Spinal cord (tissue), 9 donors: ENCODE measurements at regions not wholly inside any gene's neighbourhood (a gene's known extent, or its start where the extent isn't known, plus 50 kb on each side); places are given as distances from the start of the nearest gene placed in this dataset.
A peak's percentile ranks its signal among the peaks of the same experiment; 100 is the strongest.

Experiments used
- DNase-seq, 6 donors: peaks; one replicate each; pipeline versions ENCODE4 v3.0.0 to v3.0.0-alpha.2; 2013 to 2015; ENCODE audit warnings: low spot score in 6 of 6, low read depth in 4 of 6
- H3K27ac ChIP-seq: one replicate; pipeline ENCODE4 v1.5.1; 2013; ENCODE audit warnings: low read depth, low read length, control low read depth
- H3K27me3 ChIP-seq: one replicate; pipeline ENCODE4 v1.6.1; 2013; ENCODE audit warnings: low read length; ENCODE audit not compliant: control insufficient read depth, insufficient read depth
- H3K36me3 ChIP-seq: one replicate; pipeline ENCODE4 v1.6.1; 2013; ENCODE audit warnings: low read length; ENCODE audit not compliant: control insufficient read depth, insufficient read depth
- H3K4me1 ChIP-seq: one replicate; pipeline ENCODE4 v1.6.1; 2013; ENCODE audit warnings: low read length; ENCODE audit not compliant: control insufficient read depth, insufficient read depth
- H3K4me3 ChIP-seq: one replicate; pipeline ENCODE4 v1.5.1; 2013; ENCODE audit warnings: low read depth, low read length, control low read depth
- H3K9me3 ChIP-seq: one replicate; pipeline ENCODE4 v1.6.1; 2013; ENCODE audit warnings: low read length; ENCODE audit not compliant: control insufficient read depth, insufficient read depth
- WGBS: methylation state at CpG from one replicate; pipeline ENCODE4 v1.1.5; 2013; ENCODE audit warnings: missing lambda C conversion rate; ENCODE audit not compliant: insufficient coverage; 5-methylcytosine and 5-hydroxymethylcytosine counted together
- donor health status: healthy.

GRCh38 chr7:110209884-110210283 is 881.0 kb upstream of the LRRN3 start:
- no peak overlapping the region for H3K27ac ChIP-seq
- no peak for DNase-seq
- H3K9me3 ChIP-seq, result no peaks in the 10 kb centered on the region
- H3K36me3 ChIP-seq, result no peaks in the 10 kb centered on the region
- no CpG with 5 or more reads among the region's 1 CpG for WGBS
- no peak overlapping the region for H3K4me3 ChIP-seq
- H3K27me3 ChIP-seq, result no peaks in the 10 kb centered on the region
- no peaks in the 10 kb centered on the region for H3K4me1 ChIP-seq

GRCh38 chr7:110210941-110211608 is 879.9 kb upstream of the LRRN3 start:
- Histone ChIP-seq H3K4me1 (no peaks in the 10 kb centered on the region), H3K36me3 (no peaks in the 10 kb centered on the region), H3K27ac (no peak overlapping the region), H3K4me3 (no peak overlapping the region), H3K27me3 (no peaks in the 10 kb centered on the region), H3K9me3 (no peaks in the 10 kb centered on the region)
- DNase-seq, result no peak
- WGBS, result no CpG with 5 or more reads among the region's 1 CpG

DNA sequence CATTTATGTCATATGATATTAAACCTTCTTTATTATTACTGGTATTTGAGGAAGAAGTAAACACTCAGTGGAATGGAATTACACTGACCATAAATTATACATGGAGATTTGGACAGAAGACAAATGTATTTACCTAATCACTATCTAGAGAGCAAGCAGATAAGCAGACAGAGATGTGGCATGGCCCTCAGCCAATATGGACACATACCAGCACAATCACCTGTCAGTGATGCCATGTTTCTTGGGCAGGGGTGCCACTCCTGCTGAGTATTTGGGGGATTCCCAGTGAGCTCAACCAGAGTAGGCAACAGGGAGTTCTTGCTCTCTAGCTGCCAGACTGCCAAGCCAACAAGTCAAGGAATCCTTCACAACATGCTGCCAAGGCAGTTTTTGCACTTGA is 866.3 kb upstream of the LRRN3 start:
- no peaks in the 10 kb centered on the region for H3K9me3 ChIP-seq
- DNase-seq, result peak in 2 of 6 donors; percentile 24 to 49
- no peak overlapping the region for H3K4me3 ChIP-seq
- H3K27me3 ChIP-seq, result no peaks in the 10 kb centered on the region
- no peaks in the 10 kb centered on the region for H3K36me3 ChIP-seq
- H3K4me1 ChIP-seq, result no peaks in the 10 kb centered on the region
- no peak overlapping the region for H3K27ac ChIP-seq

DNA sequence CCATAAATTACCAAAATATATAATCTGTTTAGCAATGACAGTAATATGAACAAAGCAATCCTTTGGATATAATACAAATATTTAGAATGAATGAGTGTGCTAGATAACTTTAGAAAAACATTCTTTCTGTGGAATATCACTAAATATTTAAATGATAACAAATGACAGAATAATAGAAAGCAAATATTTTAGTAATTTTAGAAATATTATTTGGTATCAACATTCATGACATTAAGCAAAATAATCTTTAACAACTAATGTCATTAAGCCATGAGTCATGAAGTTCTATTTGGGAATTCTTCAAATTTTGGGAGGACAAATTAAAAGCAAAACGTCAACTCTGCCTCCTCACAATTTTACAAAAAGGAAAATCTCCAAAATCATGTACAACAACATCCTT is 844.8 kb upstream of the LRRN3 start:
- Histone ChIP-seq H3K9me3 (no peaks in the 10 kb centered on the region), H3K27ac (no peak overlapping the region), H3K4me3 (no peak overlapping the region), H3K27me3 (no peaks in the 10 kb centered on the region), H3K4me1 (no peaks in the 10 kb centered on the region), H3K36me3 (no peaks in the 10 kb centered on the region)
- WGBS, result no CpG with 5 or more reads among the region's 1 CpG
- DNase-seq, result no peak

- no peaks in the 10 kb centered on the region for H3K27me3 ChIP-seq
- H3K27ac ChIP-seq, result no peak overlapping the region
- H3K4me1 ChIP-seq, result no peaks in the 10 kb centered on the region
- no peaks in the 10 kb centered on the region for H3K9me3 ChIP-seq
- WGBS, result 59% methylated on average over 3 of the region's 4 CpGs
- peak in 2 of 6 donors; percentile 29 to 60 for DNase-seq
- H3K4me3 ChIP-seq, result no peak overlapping the region
- H3K36me3 ChIP-seq, result no peaks in the 10 kb centered on the region
Observed at GRCh38 chr7:110253093-110253492, 837.8 kb upstream of the LRRN3 start.

GRCh38 chr7:110257673-110258072 is 833.3 kb upstream of the LRRN3 start:
- H3K9me3 ChIP-seq, result no peaks in the 10 kb centered on the region
- H3K36me3 ChIP-seq, result no peaks in the 10 kb centered on the region
- H3K4me1 ChIP-seq, result no peaks in the 10 kb centered on the region
- 80% methylated on average over 1 of the region's 3 CpGs for WGBS
- no peak overlapping the region for H3K27ac ChIP-seq
- H3K27me3 ChIP-seq, result no peaks in the 10 kb centered on the region
- no peak overlapping the region for H3K4me3 ChIP-seq
- DNase-seq, result no peak

GRCh38 chr7:110262251-110262650 is 828.7 kb upstream of the LRRN3 start:
- Histone ChIP-seq H3K4me1 (no peaks in the 10 kb centered on the region), H3K27me3 (no peaks in the 10 kb centered on the region), H3K4me3 (no peak overlapping the region), H3K9me3 (no peaks in the 10 kb centered on the region), H3K27ac (no peak overlapping the region), H3K36me3 (no peaks in the 10 kb centered on the region)
- DNase-seq, result peak in 1 of 6 donors; percentile 48
- WGBS, result no CpG with 5 or more reads among the region's 2 CpGs

DNA sequence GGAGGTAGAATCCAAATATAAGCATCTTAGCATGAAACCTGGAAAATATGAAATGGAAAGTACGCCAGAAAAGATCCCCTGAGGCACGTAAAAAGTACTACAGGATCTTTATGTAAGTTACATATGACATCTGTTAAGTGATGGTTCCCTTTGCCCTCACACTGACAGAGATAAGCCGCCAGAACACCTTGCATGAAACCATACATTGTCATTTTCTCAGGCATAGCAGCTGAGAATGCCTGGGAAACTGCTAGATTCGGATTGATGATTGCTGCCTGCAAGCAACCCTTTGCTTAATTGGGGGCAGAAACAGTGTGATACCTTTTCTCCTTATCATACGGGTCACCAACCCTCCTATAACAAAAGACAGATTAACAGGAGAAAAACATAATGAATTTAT is 826.6 kb upstream of the LRRN3 start:
- Histone ChIP-seq H3K27me3 (no peaks in the 10 kb centered on the region), H3K27ac (no peak overlapping the region), H3K4me3 (no peak overlapping the region), H3K36me3 (no peaks in the 10 kb centered on the region), H3K4me1 (no peaks in the 10 kb centered on the region), H3K9me3 (no peaks in the 10 kb centered on the region)
- 60% methylated on average over 1 of the region's 5 CpGs for WGBS
- no peak for DNase-seq

DNA sequence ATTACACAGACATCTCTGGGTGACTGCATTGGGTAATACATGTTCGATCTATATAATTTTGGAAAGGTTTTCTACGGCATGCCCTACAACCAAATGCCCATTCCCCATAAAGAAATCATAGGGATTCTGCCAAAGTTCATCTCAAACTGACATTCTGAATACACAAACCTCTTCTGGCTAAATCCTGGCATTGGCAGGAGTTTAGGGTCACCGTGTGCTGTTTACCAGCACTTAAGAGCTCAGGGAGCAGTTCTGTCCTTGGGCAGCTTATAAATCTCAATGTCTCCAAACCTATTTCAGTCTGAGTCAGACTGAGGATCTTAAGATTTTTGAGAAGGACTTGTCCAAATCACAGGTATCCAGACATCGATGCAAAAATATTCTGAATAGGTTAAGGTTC is 809.6 kb upstream of the LRRN3 start:
- no peaks in the 10 kb centered on the region for H3K9me3 ChIP-seq

DNA sequence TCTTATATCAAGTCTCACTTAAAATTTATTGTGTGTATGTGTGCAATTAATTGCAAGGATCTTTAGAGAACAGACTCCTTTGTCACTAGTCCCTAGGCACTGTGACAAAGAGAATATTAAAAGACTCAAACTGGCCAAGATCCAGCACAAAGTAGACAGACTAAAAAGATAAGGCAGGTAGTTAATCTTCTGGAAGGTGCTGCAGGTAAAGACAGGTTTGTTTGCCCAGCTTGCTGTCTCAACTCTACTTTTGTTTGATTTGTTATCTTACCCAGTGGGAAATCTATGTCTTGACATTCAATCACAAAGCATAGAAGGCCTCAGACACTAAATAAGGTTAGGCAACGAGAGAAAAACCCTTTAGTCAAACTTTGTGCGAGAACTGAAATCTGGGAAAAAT is 807.9 kb upstream of the LRRN3 start:
- DNase-seq, result peak in 1 of 6 donors; percentile 24
- WGBS, result no CpG with 5 or more reads among the region's 2 CpGs
- Histone ChIP-seq H3K27ac (no peak overlapping the region), H3K4me1 (no peaks in the 10 kb centered on the region), H3K4me3 (no peak overlapping the region), H3K36me3 (no peaks in the 10 kb centered on the region), H3K9me3 (no peaks in the 10 kb centered on the region), H3K27me3 (no peaks in the 10 kb centered on the region)

More for the DNA sequence above, 809.6 kb upstream of the LRRN3 start:
- 67% methylated on average over 1 of the region's 4 CpGs for WGBS
- Histone ChIP-seq H3K4me1 (no peaks in the 10 kb centered on the region), H3K27ac (no peak overlapping the region), H3K27me3 (no peaks in the 10 kb centered on the region), H3K4me3 (no peak overlapping the region), H3K36me3 (no peaks in the 10 kb centered on the region)
- no peak for DNase-seq
